IMR-90 (cell line): ENCODE measurements at regions not wholly inside any gene's neighbourhood (a gene's known extent, or its start where the extent isn't known, plus 50 kb on each side); places are given as distances from the start of the nearest gene placed in this dataset.
A peak's percentile ranks its signal among the peaks of the same experiment; 100 is the strongest.

Experiments
- ATAC-seq: fragments of 200-7000 bp; cut with Tn5 transposase; 2 replicates; pipeline ENCODE4 v1.9.1; 2020; ENCODE audit warnings: low read depth, mild to moderate bottlenecking, moderate library complexity
- BruUV-seq: library from RNA; stranded (reverse); fragments of 400-500 nt; replicated peaks from 2 replicates; lab custom pipeline; 2021; lab: Mats Ljungman, UMichigan
- CTCF ChIA-PET: fragments of 300-600 bp; formaldehyde crosslinking; extraction: SDS; loops from one replicate; lab custom pipeline; 2021; ENCODE audit warnings: antibody characterized with exemption; lab: Yijun Ruan, JAX
- POLR2A ChIA-PET: fragments of 300-600 bp; sonication (Branson Sonifier 250); formaldehyde crosslinking; loops from one replicate; lab custom pipeline; 2022; ENCODE audit warnings: antibody characterized with exemption; ENCODE audit not compliant: unreplicated experiment; lab: Charles Lee
- DNase-seq: peaks from one replicate; pipeline ENCODE4 v3.0.0; 2013
- H2AFZ ChIP-seq: replicated peaks from 2 replicates; pipeline ENCODE3; 2013; ENCODE audit warnings: low read length, mild to moderate bottlenecking; ENCODE audit not compliant: poor library complexity
- H2AK5ac ChIP-seq: 2 replicates; pipeline ENCODE4 v1.6.1; 2013; ENCODE audit warnings: low read depth, low read length, inconsistent platforms
- H2AK9ac ChIP-seq: replicated peaks from 2 replicates; pipeline ENCODE3; 2013; ENCODE audit warnings: mild to moderate bottlenecking, low read depth, low read length, moderate library complexity; ENCODE audit not compliant: poor library complexity
- H2BK120ac ChIP-seq: 2 replicates; pipeline ENCODE4 v1.6.1; 2013; ENCODE audit warnings: low read depth, low read length, inconsistent platforms
- H2BK15ac ChIP-seq: 3 replicates; pipeline ENCODE4 v1.6.1; 2013; ENCODE audit warnings: low read depth, low read length, inconsistent platforms
- H2BK20ac ChIP-seq: 2 replicates; pipeline ENCODE4 v1.6.1; 2013; ENCODE audit warnings: low read depth, mild to moderate bottlenecking, inconsistent platforms, low read length, moderate library complexity
- H2BK5ac ChIP-seq: 2 replicates; pipeline ENCODE4 v1.6.1; 2013; ENCODE audit warnings: mild to moderate bottlenecking, low read depth, low read length, inconsistent platforms; ENCODE audit not compliant: poor library complexity, severe bottlenecking
- H3K14ac ChIP-seq: replicated peaks from 2 replicates; pipeline ENCODE4 v1.6.1; 2013; ENCODE audit warnings: low read depth, low read length, inconsistent platforms
- H3K18ac ChIP-seq: 2 replicates; pipeline ENCODE4 v1.6.1; 2013; ENCODE audit warnings: low read depth, low read length, control low read depth
- H3K23ac ChIP-seq: 2 replicates; pipeline ENCODE4 v1.6.1; 2013; ENCODE audit warnings: low read depth, low read length, inconsistent platforms
- H3K27ac ChIP-seq: 2 replicates; pipeline ENCODE4 v1.5.1; 2013; ENCODE audit warnings: mild to moderate bottlenecking, control low read depth, low read length; ENCODE audit not compliant: insufficient read depth
- H3K27me3 ChIP-seq: 2 replicates; pipeline ENCODE4 v1.6.1; 2013; ENCODE audit warnings: low read length; ENCODE audit not compliant: control insufficient read depth, insufficient read depth
- H3K36me3 ChIP-seq: 2 replicates; pipeline ENCODE4 v1.6.1; 2013; ENCODE audit warnings: low read length, mixed read lengths; ENCODE audit not compliant: control insufficient read depth, insufficient read depth
- H3K4ac ChIP-seq: 2 replicates; pipeline ENCODE4 v1.6.1; 2013; ENCODE audit warnings: low read depth, low read length, inconsistent platforms
- H3K4me1 ChIP-seq: 2 replicates; pipeline ENCODE4 v1.6.1; 2013; ENCODE audit warnings: low read length, mixed read lengths; ENCODE audit not compliant: control insufficient read depth, insufficient read depth
- H3K4me2 ChIP-seq: 2 replicates; pipeline ENCODE4 v1.6.1; 2013; ENCODE audit warnings: low read depth, mild to moderate bottlenecking, control low read depth, low read length, moderate library complexity
- H3K4me3 ChIP-seq: 2 replicates; pipeline ENCODE4 v1.5.1; 2013; ENCODE audit warnings: low read depth, mild to moderate bottlenecking, control low read depth, low read length, moderate library complexity; ENCODE audit not compliant: insufficient read depth
- H3K56ac ChIP-seq: 2 replicates; pipeline ENCODE4 v1.6.1; 2013; ENCODE audit warnings: low read length, inconsistent platforms; ENCODE audit not compliant: insufficient read depth; ENCODE audit errors: extremely low read depth
- H3K79me1 ChIP-seq, 2 experiments: 2 replicates each; pipeline ENCODE4 v1.6.1; 2013; ENCODE audit warnings: low read length in 2 of 2, inconsistent platforms in 1 of 2, low read depth in 1 of 2
- H3K9ac ChIP-seq: 2 replicates; pipeline ENCODE4 v1.6.1; 2013; ENCODE audit warnings: low read depth, low read length, control low read depth
- H3K9me1 ChIP-seq: 2 replicates; pipeline ENCODE4 v1.6.1; 2013; ENCODE audit warnings: low read length, inconsistent platforms; ENCODE audit not compliant: insufficient read depth
- H3K9me3 ChIP-seq: 2 replicates; pipeline ENCODE4 v1.6.1; 2013; ENCODE audit warnings: low read length; ENCODE audit not compliant: control insufficient read depth, insufficient read depth
- H4K20me1 ChIP-seq: 2 replicates; pipeline ENCODE4 v1.6.1; 2013; ENCODE audit warnings: low read length, inconsistent platforms; ENCODE audit not compliant: insufficient read depth
- H4K5ac ChIP-seq: 2 replicates; pipeline ENCODE4 v1.6.1; 2013; ENCODE audit warnings: mild to moderate bottlenecking, low read depth, low read length, control low read depth
- H4K8ac ChIP-seq, 2 experiments: 2 replicates each; pipeline ENCODE4 v1.6.1; 2013; ENCODE audit warnings: low read depth in 2 of 2, low read length in 2 of 2, control low read depth in 1 of 2, inconsistent platforms in 1 of 2
- H4K91ac ChIP-seq: 2 replicates; pipeline ENCODE4 v1.6.1; 2013; ENCODE audit warnings: low read depth, low read length, inconsistent platforms; ENCODE audit not compliant: insufficient read depth
- CEBPB ChIP-seq: IDR thresholded peaks from 2 replicates; pipeline ENCODE4 v1.6.1; 2012; ENCODE audit warnings: low read depth, low read length, improper control_type of control experiment
- FOS ChIP-seq: fragments of 150-350 bp; IDR thresholded peaks from 2 replicates; pipeline ENCODE4 v1.6.1; 2016; ENCODE audit warnings: low read depth, low read length
- WGBS, 2 experiments: methylation state at CpG; one replicate each; pipeline versions ENCODE4 v1.1.5 to v1.1.7; 2013; ENCODE audit warnings: missing lambda C conversion rate in 2 of 2; ENCODE audit not compliant: insufficient read length in 1 of 2; ENCODE audit errors: extremely low coverage in 2 of 2; 5-methylcytosine and 5-hydroxymethylcytosine counted together
- dilution Hi-C: fragments of 300-500 bp; cut with HindIII; formaldehyde crosslinking; loops from one replicate; pipeline ENCODE4 v1.14.3; 2018; ENCODE audit warnings: low sequenced_read_pairs; ENCODE audit not compliant: unreplicated experiment
- in situ Hi-C: fragments of 300-500 bp; cut with MboI; formaldehyde crosslinking; loops from 3 replicates; pipeline ENCODE4 v1.14.3; 2019; ENCODE audit warnings: low sequenced_read_pairs, inconsistent platforms, mixed read lengths
- intact Hi-C: fragments of 100-400 bp; cut with micrococcal nuclease; formaldehyde crosslinking; loops from 2 replicates; pipeline ENCODE4 v1.10.0; 2022

- Histone ChIP-seq H3K27ac (no peak overlapping the region), H4K8ac (no peak overlapping the region), H2AK5ac (no peak overlapping the region), H3K9me3 (peaks cover 2% of the 10 kb centered on the region; the same call in 1 of the 2 replicates), H3K27me3 (peaks cover 2% of the 10 kb centered on the region; the same call in 1 of the 2 replicates), H2BK5ac (no peak overlapping the region), H2BK15ac (no peak overlapping the region), H3K23ac (no peak overlapping the region), H2AK9ac (no peak overlapping the region), H4K20me1 (no peaks in the 10 kb centered on the region), H3K36me3 (no peaks in the 10 kb centered on the region), H2BK120ac (no peak overlapping the region), H3K9ac (no peak overlapping the region), H3K4me3 (no peak overlapping the region), H3K14ac (no peak overlapping the region), H2AFZ (peak overlapping the region; percentile 64), H2BK20ac (no peak overlapping the region), H3K4ac (no peak overlapping the region), H3K18ac (no peak overlapping the region), H3K4me1 (peaks cover 1% of the 10 kb centered on the region; the same call in 1 of the 2 replicates), H3K9me1 (peaks cover 2% of the 10 kb centered on the region; the same call in 1 of the 2 replicates), H3K79me1 (no peaks in the 10 kb centered on the region), H3K56ac (no peak overlapping the region), H3K4me2 (no peak overlapping the region), H4K91ac (no peak overlapping the region), H4K5ac (no peak overlapping the region)
- peak; percentile 94 for ATAC-seq
- 20% methylated on average over 2 of the region's 3 CpGs; no CpG with 5 or more reads in 1 of the 2 experiments for WGBS, 2 experiments
- TF ChIP-seq FOS (peak; percentile 42; the same call in 1 of the 2 replicates), CEBPB (no peak)
- POLR2A ChIA-PET = no interaction called here
- CTCF ChIA-PET = no interaction called here
- in situ Hi-C loops (no loop called here), dilution Hi-C loops (no loop called here), intact Hi-C loops (no loop called here)
- BruUV-seq = no TSS peak
- peak; percentile 80 for DNase-seq
These were observed 125.2 kb downstream of the LACC1 start for GRCh38 chr13:44004878-44005277.
